Embryonic facial prominence (tissue), 1 donor: ENCODE measurements at regions not wholly inside any gene's neighbourhood (a gene's known extent, or its start where the extent isn't known, plus 50 kb on each side); places are given as distances from the start of the nearest gene placed in this dataset.

ENCODE experiments used
- DNase-seq: peaks from one replicate; pipeline ENCODE4 v3.0.0-alpha.2; 2016; ENCODE audit errors: extremely low spot score

DNA sequence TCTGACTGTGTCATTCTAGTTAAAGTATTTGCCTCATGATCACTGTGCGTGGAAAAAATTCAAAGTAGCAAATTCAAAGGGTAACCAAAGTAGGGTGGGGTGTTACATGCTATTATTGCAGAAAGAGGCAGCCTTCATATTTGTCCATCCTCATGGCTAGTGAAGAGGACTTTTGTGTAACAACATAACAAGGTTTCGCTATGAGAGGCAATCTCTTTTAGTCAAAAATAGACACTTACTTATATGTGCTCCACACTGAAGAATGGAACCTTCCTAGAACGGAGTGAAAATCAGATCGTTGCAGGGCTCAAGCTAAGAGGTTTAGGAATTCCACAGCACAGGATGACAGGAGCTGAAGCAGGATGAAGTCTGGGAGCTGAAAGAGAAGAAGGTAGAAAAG, 345.1 kb upstream of the CBLB start:
- DNase-seq, result no peak

DNA sequence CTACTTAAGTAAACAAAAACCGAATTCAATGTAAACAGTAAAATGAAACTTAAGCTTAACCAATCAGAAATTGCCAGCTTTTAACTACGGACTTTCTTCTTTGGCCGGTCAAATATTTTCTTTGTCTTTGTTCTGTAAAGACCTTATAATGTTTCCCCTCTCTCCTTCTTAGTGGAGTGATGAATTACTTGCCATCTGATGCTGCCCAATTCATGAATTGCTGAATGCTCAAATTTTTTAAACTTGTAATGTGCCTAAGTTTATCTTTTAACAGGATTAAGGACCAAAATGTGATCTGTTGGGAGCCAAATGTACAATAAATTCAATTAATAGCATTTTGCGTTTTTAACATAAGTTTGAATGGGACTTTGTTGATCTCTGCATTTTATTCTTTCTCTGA, 345.8 kb upstream of the CBLB start:
- no peak for DNase-seq

DNA sequence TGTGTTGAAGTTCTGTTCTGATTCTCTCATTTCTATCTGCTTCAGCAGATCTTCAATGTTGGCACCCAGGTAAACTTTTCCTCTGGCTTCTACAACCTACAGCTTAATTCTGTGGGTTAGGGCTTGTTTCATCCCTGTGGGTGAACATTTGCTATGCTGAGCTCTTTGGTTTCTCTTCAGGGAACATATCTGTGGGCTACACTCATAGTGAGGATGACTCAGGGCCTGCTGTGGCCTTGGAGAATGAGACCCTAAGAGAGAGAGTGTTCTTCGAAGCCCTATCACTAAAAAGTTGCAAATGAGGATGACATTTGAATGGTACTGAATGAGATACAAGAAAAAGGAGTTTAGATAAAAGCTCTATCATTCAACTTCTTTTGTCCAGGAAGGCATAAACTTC, 346.2 kb upstream of the CBLB start:
- DNase-seq, result no peak

DNA sequence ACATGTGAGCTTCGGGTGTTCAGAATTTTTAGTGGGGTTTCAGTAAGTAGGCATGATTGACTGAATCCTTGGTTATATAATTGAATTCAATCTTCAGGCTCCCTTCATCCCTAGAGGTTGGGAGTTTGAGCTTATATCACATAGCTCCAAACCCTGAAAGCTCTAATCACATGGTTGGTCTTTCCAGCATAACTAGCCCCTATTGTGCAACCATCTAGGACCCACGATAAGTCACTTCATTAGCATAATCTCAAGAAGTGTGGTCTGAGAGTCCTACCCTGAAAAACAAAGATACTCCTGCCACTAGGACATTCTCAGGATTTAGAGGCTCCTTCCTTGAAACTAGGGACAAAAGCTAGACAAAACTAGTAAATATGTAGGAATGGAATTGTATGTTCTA, 348.9 kb upstream of the CBLB start:
- no peak for DNase-seq

DNA sequence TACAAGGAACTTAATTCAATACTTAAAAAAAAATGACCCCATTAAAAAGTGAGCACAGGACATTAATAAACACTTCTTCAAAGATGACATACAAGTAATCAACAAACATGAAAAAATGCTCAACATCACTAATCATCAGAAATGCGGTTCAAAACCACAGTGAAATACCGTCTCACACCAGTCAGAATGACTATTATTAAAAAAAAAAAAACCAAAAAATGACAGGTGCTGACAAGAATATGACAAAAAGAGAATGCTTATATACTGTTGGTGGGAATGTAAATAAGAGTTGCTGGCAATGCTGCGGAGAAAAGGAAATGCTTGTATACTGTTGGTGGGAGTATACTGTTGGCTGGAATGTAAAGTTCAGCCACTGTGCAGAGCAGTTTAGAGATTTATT, 358.3 kb upstream of the CBLB start:
- no peak for DNase-seq

DNA sequence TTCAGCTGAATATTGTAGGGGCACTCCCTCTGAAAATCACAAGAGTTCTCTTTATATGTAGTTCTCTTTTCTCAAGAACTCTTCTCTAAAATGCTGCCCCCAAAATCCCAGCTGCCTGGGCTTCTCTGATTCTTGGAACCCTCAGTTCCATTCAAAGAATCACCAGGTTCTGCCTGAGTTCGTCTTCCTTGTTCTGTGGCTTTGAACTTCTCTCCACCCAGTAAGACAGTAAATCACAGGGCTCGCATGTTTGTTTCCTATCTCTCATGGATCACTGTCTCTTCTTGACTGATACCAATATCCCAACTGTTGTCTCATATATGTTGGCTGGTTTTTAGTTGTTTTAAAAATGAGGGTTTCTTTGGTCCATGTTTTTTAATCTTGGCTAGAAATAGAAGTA, 359.5 kb upstream of the CBLB start:
- DNase-seq, result no peak

DNA sequence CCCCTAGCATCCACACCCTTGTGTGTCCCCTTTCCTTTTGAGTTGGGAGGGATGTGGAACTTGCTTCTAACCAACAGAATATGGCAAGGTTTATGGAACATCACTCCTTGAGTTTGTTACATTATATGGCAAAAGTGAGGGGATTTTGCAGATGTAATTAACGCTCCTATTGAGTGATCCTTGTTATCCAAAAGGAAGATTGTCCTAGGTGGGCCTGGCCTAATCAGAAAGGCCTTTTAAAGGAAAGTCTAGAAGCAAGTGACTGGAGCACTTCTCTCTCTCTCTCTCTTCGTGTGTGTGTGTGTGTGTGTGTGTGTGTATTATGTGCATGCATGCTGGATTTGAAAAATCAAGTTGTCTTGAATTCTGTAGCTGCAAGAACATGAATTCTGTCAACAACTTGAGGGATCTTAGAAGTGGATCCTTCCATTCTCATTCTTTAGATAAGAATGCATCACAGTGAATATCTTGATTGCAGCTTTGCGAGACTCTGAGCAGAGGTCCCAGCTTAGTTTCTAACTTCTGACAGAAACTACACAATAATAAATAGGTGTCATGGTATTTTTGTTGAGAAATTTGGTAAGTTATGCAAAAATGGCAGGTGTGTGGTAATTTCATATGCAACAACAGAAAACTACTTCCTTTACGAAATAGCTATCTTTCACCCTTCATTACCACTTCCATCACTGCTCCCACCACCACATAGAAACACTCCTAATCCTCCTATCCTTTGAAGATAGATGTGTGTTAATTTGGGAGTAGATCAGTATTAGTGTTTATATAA, 360.9 kb upstream of the CBLB start:
- DNase-seq, result no peak

DNA sequence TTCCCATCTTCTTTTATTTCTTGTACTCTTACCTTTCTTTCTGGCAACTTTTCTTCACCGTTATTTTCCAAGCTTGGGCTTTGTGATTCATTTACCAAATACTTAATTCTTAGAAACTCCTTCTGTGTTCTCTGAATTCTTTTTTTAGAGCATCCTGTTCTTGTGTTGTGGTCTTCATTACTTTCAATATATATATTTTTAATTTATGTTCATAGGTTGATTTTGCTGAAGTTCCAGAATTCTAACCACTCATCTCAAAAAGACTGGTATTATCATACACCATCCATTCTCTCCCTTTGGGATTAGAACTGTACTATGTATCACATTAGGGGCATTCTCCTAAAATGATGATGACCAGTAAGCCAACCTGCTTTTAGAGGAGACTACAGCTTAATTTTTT, 362.3 kb upstream of the CBLB start:
- DNase-seq, result no peak

DNA sequence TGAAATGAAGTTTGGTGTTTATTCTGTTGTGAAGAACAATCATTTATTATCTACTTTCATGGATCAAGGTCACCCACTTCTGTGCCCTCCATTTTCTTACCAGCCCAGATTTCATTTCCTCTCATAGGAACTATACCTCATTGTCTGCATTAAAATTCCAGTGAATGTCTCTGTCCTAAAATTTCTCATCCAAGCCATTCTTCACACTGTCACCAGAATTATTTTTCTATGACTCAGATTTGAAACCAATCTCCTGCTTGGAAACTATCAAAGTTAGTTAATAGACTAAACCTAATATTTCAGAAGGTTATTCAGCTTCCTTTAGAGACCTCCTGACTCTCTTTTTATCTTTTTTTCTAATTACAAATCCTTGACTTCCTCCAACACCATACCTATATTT, 364.1 kb upstream of the CBLB start:
- no peak for DNase-seq

DNA sequence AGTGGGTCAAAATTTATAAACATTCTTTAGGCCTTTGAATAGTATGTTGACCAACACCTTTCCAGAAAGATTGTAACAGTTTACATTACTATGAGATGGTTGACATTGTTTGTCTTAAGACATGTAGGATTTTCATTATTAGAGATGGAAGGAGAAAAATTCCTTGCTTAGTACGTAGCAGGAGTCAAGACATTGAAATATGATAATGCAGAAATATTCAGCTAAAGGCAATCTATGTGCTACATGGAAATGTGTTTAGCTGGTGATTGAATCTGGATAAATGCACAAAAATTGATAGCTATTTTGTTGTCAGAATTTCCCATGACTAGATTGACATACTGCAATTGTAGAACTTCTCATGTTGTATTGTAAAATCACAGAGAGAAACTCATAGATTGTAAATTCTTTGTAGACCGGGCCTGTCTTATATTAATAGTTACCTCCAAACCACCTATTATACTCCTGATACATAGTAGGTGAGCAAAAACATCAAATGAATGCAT, 370.4 kb upstream of the CBLB start:
- no peak for DNase-seq

DNA sequence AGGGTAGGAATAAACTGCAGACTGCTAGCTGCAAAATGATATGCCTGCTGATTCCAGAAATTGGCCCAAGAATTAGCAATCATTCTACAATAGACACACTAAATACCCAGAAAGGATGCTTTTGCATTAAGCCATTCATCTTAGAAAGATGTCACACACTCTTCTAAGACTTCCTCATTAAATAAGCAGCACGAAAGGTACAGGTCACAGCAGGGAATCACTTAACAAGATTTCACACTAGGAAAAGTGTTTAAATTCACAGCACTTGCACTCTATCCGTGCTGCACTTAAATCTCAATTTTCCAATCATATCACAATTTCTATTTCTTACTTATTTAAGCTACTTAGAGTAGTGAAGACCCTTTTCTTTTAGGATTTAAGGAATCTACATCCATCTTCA, 372.8 kb upstream of the CBLB start:
- no peak for DNase-seq

DNA sequence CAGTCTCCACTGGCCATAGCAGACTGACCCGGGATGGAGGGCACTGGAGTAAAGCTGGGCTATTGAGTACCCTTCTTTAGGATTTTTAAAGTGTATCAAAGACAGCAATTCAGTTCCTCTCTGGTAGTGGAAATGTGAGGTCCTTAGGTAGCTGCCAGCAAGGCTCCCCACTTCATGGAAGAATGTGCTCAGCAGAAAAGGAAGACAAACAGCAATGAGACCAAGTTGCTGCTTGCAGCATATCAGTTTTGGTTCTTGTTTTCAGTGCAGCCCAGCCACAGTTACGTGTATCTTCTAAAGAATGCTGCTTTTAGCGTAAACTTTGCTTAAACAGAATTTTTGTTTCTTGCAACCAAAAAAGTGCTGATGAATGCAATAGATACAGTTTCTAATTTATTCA, 374.0 kb upstream of the CBLB start:
- no peak for DNase-seq

DNA sequence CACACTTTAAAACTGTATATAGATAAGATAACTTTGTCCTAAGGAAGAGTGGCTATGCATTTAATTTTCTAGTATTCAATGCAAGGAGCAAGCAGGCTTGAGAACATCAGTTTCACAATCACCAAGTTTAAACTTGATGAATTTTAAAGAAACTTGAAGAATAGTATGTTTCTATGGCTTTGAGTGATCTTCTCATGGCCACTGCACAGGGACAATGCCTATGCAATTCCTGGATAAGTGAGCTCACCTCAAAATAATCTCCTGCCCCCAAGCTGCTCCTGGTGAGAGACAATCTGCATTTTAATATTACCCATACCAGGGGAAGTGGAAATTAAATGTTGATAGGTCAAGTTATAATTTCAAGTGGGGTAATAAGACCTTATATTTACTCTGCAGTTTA, 376.6 kb upstream of the CBLB start:
- DNase-seq, result no peak

DNA sequence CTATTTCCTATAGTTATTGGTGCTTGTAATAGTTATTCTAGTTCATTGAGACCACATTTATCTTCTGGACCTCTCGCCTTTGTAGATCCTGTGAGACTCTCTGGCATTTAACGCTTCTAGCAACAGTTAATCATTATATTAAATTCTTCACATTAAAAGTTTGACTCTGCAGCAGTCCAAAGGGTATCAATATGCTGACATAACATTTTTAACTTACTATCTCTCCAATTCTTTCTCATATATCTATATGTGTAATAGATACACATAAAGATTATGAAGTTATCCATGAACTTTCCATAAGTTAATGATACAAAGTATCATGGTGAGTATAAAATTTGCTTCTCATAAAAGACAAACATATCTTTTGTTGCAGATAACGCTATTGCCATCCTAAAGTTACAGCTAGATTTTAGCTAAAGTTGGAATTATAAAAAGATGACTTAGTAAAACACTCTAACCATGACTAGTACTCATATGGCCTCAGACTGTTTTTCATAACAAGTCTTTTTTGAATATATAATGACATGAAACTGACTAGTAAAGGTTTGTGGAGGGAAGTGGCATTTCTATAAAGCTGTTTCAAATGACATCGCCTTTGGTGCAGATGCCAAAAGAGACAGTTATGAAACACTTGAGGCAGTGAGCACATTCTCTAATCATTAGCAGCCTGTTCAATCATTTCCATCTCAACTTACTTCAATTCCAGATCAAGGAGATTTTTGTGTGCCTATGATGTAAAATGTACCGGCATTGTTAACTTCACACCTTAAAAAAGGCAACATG, 379.3 kb upstream of the CBLB start:
- DNase-seq, result no peak

DNA sequence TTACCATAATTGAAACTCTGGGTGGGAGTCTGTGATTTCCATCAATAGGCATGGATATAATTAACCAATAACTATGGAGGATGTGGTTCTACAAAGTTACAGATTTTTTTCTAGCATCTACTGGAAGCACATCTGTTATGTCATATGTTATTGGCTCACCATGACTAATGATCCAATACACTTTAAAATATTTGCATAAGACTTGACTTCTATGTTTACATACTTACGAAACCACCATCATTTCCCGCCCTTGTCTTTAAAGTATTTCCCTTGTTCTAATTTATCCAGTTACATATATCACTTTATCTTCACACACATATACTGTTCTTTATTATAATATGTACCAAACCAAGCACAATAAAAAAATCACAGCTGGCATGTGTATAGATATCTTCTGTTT, 380.3 kb upstream of the CBLB start:
- no peak for DNase-seq

DNA sequence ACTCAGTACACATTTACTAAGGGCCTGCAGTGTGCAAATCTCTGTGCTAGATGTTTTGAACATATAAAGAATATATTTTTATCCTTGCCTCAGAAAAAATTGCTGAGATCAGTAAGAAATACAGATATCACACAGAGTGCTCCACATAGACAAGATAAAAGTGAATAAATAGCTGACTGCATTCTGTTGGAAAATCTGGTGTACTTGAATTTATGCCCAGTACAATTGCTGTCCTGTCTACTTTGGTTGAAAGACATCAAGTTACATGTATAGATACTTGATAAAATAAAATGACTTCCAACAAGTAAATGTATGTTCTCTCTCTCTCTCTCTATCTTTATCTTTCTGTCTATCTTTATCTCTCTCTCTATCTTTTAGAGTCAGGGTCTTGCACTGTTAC, 381.2 kb upstream of the CBLB start:
- no peak for DNase-seq

DNA sequence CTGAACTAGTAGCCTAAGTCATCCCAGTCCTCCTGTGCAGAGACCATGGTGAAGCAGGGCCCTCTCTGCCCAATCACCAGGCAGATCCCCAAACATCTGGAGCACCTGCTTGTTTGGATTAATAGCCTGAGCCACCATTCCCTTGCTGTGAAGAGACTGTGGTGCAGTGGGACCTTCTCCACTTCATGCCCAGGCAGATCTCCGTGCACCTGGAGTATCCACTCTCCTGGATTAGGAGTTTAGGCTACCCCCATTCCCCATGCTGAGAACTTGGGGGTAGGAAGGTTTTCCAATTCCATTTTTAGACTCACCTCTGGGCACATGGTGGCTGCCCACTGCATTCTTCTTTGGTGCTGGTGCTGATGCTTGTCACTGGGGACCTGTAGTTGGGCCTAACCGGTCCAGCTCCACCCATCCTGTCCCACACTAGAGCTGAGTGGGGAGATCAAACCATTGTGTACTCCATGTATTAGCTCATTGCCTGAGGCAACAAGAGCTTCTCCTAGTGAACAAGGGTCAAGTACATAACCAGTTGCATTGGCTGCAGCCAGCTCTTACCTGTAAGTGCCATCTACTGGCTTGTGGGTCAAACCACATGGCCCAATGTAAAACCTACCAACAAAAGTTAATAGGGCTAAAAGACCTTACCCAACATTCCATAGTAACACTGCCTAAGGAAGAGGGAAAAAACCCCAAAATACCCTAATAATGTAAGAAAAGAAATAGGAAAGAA, 382.5 kb upstream of the CBLB start:
- DNase-seq, result no peak

DNA sequence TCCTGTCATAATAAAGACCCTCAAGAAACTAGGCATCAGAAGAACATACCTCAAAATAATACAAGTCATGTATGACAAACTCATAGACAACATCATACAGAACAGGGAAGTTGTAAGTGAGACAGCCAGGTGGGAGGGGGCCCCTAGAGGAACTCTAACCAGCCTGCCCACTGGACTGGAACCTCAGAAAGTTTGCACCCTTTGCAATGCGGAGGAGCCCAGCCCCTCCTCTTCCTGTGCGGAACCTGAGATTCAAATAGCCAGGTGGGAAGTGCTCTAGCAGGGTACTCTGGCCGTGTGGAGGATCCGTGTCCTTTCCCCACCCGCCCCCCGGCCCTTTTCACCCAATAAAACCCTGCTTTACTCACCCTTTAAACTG, 387.0 kb upstream of the CBLB start:
- no peak for DNase-seq

DNA sequence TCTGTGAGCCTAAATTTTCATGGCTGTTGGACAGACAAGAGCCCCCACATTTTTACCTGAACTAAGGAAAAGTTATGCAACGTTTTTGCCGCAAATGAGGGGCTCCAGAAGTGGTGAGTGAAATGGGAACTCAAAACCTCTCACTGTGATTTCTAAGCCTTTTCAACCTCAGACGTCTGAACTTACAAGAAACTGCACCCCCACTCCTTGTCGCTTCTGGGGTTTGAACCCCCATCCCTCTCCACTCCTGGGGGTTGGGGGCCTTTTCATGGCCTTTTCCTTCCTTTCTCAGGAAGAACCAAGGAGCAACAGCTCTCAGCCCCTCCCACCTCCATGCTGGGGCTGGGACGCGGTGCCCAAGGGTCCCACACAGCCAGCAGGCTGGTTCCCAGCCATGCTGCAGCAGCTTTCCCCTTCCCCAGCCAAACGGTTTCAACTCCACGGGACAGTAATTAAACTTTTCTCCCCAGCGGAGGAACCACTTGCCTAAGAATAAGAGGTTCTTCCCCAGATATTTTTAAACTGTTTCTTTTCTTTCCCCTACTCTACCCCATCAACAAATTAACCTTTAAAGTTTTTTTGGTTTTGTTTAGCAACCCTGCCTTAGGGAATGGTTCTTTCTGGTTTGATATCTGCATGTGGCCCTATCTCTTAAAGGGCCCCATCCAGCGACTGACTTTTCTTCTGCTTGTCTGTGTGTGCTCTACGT, 387.6 kb upstream of the CBLB start:
- DNase-seq, result no peak

DNA sequence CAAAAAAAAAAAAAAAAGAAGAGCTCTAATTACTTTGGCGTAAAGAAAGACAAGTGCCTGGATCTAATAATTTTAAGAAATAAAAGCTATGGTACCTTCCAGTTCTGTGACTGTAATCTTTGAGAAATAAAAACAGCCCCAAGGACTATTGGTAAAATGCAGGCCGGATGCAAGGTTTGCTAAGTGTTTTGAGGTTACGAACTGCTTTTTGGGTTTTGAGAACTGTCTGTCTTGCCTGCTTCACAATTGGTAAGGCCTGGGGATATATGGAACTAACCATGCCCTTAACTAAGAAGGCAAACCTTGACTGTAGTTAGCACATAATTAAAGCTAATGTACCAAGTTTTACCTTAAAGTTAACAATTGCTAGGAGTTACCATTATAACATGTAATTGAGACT, 388.4 kb upstream of the CBLB start:
- DNase-seq, result no peak

DNA sequence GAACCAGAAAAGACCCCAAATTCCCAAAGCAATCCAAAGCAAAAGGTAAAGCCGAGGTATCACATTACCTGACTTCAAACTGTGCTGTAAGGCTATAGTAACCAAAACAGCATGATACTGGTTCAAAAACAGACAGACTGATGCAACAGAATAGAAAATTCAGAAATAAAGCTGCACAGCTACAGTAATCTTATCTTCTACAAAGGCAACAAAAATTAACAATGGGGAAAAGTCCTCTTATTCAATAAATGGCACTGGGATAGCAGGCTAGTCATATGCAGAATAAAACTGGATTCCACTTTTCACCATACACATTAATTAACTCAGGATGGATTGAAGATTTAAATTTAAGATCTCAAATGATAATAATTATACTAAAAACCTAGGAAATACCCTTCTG, 392.6 kb upstream of the CBLB start:
- DNase-seq, result no peak
